ENCODE measurements at regions not wholly inside any gene's neighbourhood (a gene's known extent, or its start where the extent isn't known, plus 50 kb on each side); places are given as distances from the start of the nearest gene placed in this dataset.
A peak's percentile ranks its signal among the peaks of the same experiment; 100 is the strongest.

- no peaks in the 10 kb centered on the region for H3K9me3 ChIP-seq (ENCODE audit: insufficient read depth, low read length)
- H4K20me1 ChIP-seq (ENCODE audit: insufficient read depth, low read length) = no peaks in the 10 kb centered on the region
- H3K9ac ChIP-seq (ENCODE audit: low read length) = no peak overlapping the region
- no peak overlapping the region for H2AFZ ChIP-seq (ENCODE audit: low read depth, low read length)
- no peaks in the 10 kb centered on the region for H3K27me3 ChIP-seq (ENCODE audit: low read depth, low read length)
- no peak overlapping the region for H3K4me2 ChIP-seq (ENCODE audit: low read length)
- no peaks in the 10 kb centered on the region for H3K79me2 ChIP-seq (ENCODE audit: low read length)
- no peak overlapping the region for H3K27ac ChIP-seq (ENCODE audit: low read length)
- peaks cover 13% of the 10 kb centered on the region for H3K4me1 ChIP-seq (ENCODE audit: low read length)
- TF ChIP-seq, protein P1, sequence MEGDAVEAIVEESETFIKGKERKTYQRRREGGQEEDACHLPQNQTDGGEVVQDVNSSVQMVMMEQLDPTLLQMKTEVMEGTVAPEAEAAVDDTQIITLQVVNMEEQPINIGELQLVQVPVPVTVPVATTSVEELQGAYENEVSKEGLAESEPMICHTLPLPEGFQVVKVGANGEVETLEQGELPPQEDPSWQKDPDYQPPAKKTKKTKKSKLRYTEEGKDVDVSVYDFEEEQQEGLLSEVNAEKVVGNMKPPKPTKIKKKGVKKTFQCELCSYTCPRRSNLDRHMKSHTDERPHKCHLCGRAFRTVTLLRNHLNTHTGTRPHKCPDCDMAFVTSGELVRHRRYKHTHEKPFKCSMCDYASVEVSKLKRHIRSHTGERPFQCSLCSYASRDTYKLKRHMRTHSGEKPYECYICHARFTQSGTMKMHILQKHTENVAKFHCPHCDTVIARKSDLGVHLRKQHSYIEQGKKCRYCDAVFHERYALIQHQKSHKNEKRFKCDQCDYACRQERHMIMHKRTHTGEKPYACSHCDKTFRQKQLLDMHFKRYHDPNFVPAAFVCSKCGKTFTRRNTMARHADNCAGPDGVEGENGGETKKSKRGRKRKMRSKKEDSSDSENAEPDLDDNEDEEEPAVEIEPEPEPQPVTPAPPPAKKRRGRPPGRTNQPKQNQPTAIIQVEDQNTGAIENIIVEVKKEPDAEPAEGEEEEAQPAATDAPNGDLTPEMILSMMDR (IDR thresholded peaks at IDR 0.05; ENCODE audit: low read depth, low read length) = no peak
- no peak for TF ChIP-seq EZH2phosphoT487 (IDR thresholded peaks at IDR 0.05; ENCODE audit: low read depth)
- no peak overlapping the region for H3K4me3 ChIP-seq (ENCODE audit: low read length)
- no peaks in the 10 kb centered on the region for H3K36me3 ChIP-seq (replicated peaks; ENCODE audit: low read depth, low read length)
Measured at GRCh38 chr4:41856797-41857196, 78.4 kb upstream of the TMEM33 start.

- no peak overlapping the region for H3K27ac ChIP-seq (ENCODE audit: low read length)
- no peaks in the 10 kb centered on the region for H3K27me3 ChIP-seq (ENCODE audit: low read depth, low read length)
- 0 out of 2 replicates have a peak overlapping the region, but pooled peaks have one; percentile 20 for H2AFZ ChIP-seq (ENCODE audit: low read depth, low read length)
- no peaks in the 10 kb centered on the region for H4K20me1 ChIP-seq (ENCODE audit: insufficient read depth, low read length)
- no peaks in the 10 kb centered on the region for H3K4me1 ChIP-seq (ENCODE audit: low read length)
- no peaks in the 10 kb centered on the region for H3K36me3 ChIP-seq (replicated peaks; ENCODE audit: low read depth, low read length)
- H3K4me3 ChIP-seq (ENCODE audit: low read length) = no peak overlapping the region
- TF ChIP-seq, protein P1 (IDR thresholded peaks at IDR 0.05; ENCODE audit: low read depth, low read length) = peak; percentile 54
- TF ChIP-seq EZH2phosphoT487 (IDR thresholded peaks at IDR 0.05; ENCODE audit: low read depth) = no peak
- no peak overlapping the region for H3K9ac ChIP-seq (ENCODE audit: low read length)
- H3K9me3 ChIP-seq (ENCODE audit: insufficient read depth, low read length) = no peaks in the 10 kb centered on the region
- no peak overlapping the region for H3K4me2 ChIP-seq (ENCODE audit: low read length)
- no peaks in the 10 kb centered on the region for H3K79me2 ChIP-seq (ENCODE audit: low read length)
Measured at GRCh38 chr4:41853973-41854372, 81.3 kb upstream of the TMEM33 start.

GRCh38 chr4:41852229-41852628 lies 83.0 kb upstream of the TMEM33 start:
- no peaks in the 10 kb centered on the region for H3K9me3 ChIP-seq (ENCODE audit: insufficient read depth, low read length)
- no peaks in the 10 kb centered on the region for H3K4me1 ChIP-seq (ENCODE audit: low read length)
- no peak overlapping the region for H3K9ac ChIP-seq (ENCODE audit: low read length)
- H3K79me2 ChIP-seq (ENCODE audit: low read length) = no peaks in the 10 kb centered on the region
- no peak overlapping the region for H3K4me2 ChIP-seq (ENCODE audit: low read length)
- H3K4me3 ChIP-seq (ENCODE audit: low read length) = no peak overlapping the region
- H4K20me1 ChIP-seq (ENCODE audit: insufficient read depth, low read length) = no peaks in the 10 kb centered on the region
- H3K36me3 ChIP-seq (replicated peaks; ENCODE audit: low read depth, low read length) = no peaks in the 10 kb centered on the region
- TF ChIP-seq, protein P1 (IDR thresholded peaks at IDR 0.05; ENCODE audit: low read depth, low read length) = no peak
- TF ChIP-seq EZH2phosphoT487 (IDR thresholded peaks at IDR 0.05; ENCODE audit: low read depth) = no peak
- no peaks in the 10 kb centered on the region for H3K27me3 ChIP-seq (ENCODE audit: low read depth, low read length)
- no peak overlapping the region for H3K27ac ChIP-seq (ENCODE audit: low read length)
- no peak overlapping the region for H2AFZ ChIP-seq (ENCODE audit: low read depth, low read length)

GRCh38 chr4:41851621-41852020 lies 83.6 kb upstream of the TMEM33 start:
- Histone ChIP-seq H3K9me3 (ENCODE audit: insufficient read depth, low read length) (no peaks in the 10 kb centered on the region), H2AFZ (ENCODE audit: low read depth, low read length) (no peak overlapping the region), H4K20me1 (ENCODE audit: insufficient read depth, low read length) (no peaks in the 10 kb centered on the region), H3K79me2 (ENCODE audit: low read length) (no peaks in the 10 kb centered on the region), H3K27me3 (ENCODE audit: low read depth, low read length) (no peaks in the 10 kb centered on the region), H3K4me3 (ENCODE audit: low read length) (no peak overlapping the region), H3K27ac (ENCODE audit: low read length) (no peak overlapping the region), H3K4me1 (ENCODE audit: low read length) (peaks cover under 1% of the 10 kb centered on the region; the same call in 1 of the 2 replicates), H3K36me3 (replicated peaks; ENCODE audit: low read depth, low read length) (no peaks in the 10 kb centered on the region), H3K4me2 (ENCODE audit: low read length) (no peak overlapping the region), H3K9ac (ENCODE audit: low read length) (no peak overlapping the region)
- TF ChIP-seq, protein P1 (IDR thresholded peaks at IDR 0.05; ENCODE audit: low read depth, low read length) = no peak
- no peak for TF ChIP-seq EZH2phosphoT487 (IDR thresholded peaks at IDR 0.05; ENCODE audit: low read depth)
